Loucy (cell line): ENCODE measurements at regions not wholly inside any gene's neighbourhood (a gene's known extent, or its start where the extent isn't known, plus 50 kb on each side); places are given as distances from the start of the nearest gene placed in this dataset.

Experiments
- H2AFZ ChIP-seq: fragments of 200-600 bp; sonication (generic); 2 replicates; pipeline ENCODE4 v1.6.0; 2016; ENCODE audit warnings: antibody characterized with exemption, mild to moderate bottlenecking, low read length, moderate library complexity
- H3F3A ChIP-seq: fragments of 200-600 bp; 2 replicates; pipeline ENCODE4 v1.6.0; 2016; ENCODE audit warnings: antibody characterized with exemption, low read depth, mild to moderate bottlenecking
- H3K27me3 ChIP-seq: fragments of 200-600 bp; sonication (generic); 2 replicates; pipeline ENCODE4 v1.6.1; 2014; ENCODE audit warnings: low read length, mild to moderate bottlenecking; ENCODE audit not compliant: insufficient read depth, poor library complexity, severe bottlenecking
- H3K36me3 ChIP-seq: fragments of 200-600 bp; sonication (generic); 2 replicates; pipeline ENCODE4 v1.6.1; 2016; ENCODE audit warnings: low read length; ENCODE audit not compliant: insufficient read depth
- H3K4me1 ChIP-seq: fragments of 200-600 bp; sonication (generic); 2 replicates; pipeline ENCODE4 v1.5.1; 2014; ENCODE audit warnings: low read length, mild to moderate bottlenecking; ENCODE audit not compliant: insufficient read depth, poor library complexity, severe bottlenecking
- H3K4me2 ChIP-seq: fragments of 200-600 bp; sonication (generic); 2 replicates; pipeline ENCODE4 v1.6.0; 2014; ENCODE audit warnings: antibody characterized with exemption, low read length, low read depth, mild to moderate bottlenecking; ENCODE audit not compliant: poor library complexity, severe bottlenecking
- H3K4me3 ChIP-seq: fragments of 200-600 bp; sonication (generic); 2 replicates; pipeline ENCODE4 v1.5.1; 2014; ENCODE audit warnings: low read length, mild to moderate bottlenecking, mixed read lengths; ENCODE audit not compliant: poor library complexity, severe bottlenecking
- H3K79me2 ChIP-seq: fragments of 200-600 bp; sonication (generic); 2 replicates; pipeline ENCODE4 v1.6.1; 2014; ENCODE audit warnings: low read length; ENCODE audit not compliant: insufficient read depth
- H3K9ac ChIP-seq: fragments of 200-600 bp; sonication (generic); 2 replicates; pipeline ENCODE4 v1.6.0; 2014; ENCODE audit warnings: mild to moderate bottlenecking, low read depth, low read length, moderate library complexity; ENCODE audit not compliant: poor library complexity, severe bottlenecking
- H3K9me2 ChIP-seq: fragments of 200-600 bp; sonication (generic); replicated peaks from 2 replicates; pipeline ENCODE4 v1.6.1; 2016; ENCODE audit warnings: low read depth, low read length, mixed read lengths
- H3K9me3 ChIP-seq: fragments of 200-600 bp; sonication (generic); 2 replicates; pipeline ENCODE4 v1.6.1; 2014; ENCODE audit warnings: mild to moderate bottlenecking, antibody characterized with exemption, low read length, low read depth; ENCODE audit not compliant: insufficient read depth
- H4K20me1 ChIP-seq: fragments of 200-600 bp; sonication (generic); 2 replicates; pipeline ENCODE4 v1.6.0; 2014; ENCODE audit warnings: antibody characterized with exemption, low read length, mild to moderate bottlenecking; ENCODE audit not compliant: insufficient read depth, poor library complexity, severe bottlenecking
- CTCF ChIP-seq: fragments of 200-600 bp; sonication (generic); conservative IDR thresholded peaks from 2 replicates; pipeline ENCODE4 v1.5.1; 2014; ENCODE audit warnings: mild to moderate bottlenecking, antibody characterized with exemption, low read length
- EZH2phosphoT487 ChIP-seq: fragments of 200-600 bp; IDR thresholded peaks from 2 replicates; pipeline ENCODE4 v1.6.1; 2018; ENCODE audit warnings: antibody characterized with exemption, mild to moderate bottlenecking, moderate library complexity, borderline replicate concordance

GRCh38 chr6:169986848-169987498 is 235.6 kb downstream of the ERMARD start:
- Histone ChIP-seq H2AFZ (no peak overlapping the region), H3K9me2 (no peaks in the 10 kb centered on the region), H3K4me1 (no peaks in the 10 kb centered on the region), H3K36me3 (no peaks in the 10 kb centered on the region), H3F3A (no peaks in the 10 kb centered on the region), H4K20me1 (no peaks in the 10 kb centered on the region), H3K4me2 (no peak overlapping the region), H3K4me3 (no peak overlapping the region), H3K79me2 (no peaks in the 10 kb centered on the region), H3K9me3 (peaks cover 5% of the 10 kb centered on the region; the same call in 1 of the 2 replicates), H3K9ac (no peak overlapping the region), H3K27me3 (no peaks in the 10 kb centered on the region)
- TF ChIP-seq CTCF (no peak), EZH2phosphoT487 (no peak)

- Histone ChIP-seq H3K27me3 (no peaks in the 10 kb centered on the region), H3K79me2 (no peaks in the 10 kb centered on the region), H3K4me2 (no peak overlapping the region), H3K36me3 (no peaks in the 10 kb centered on the region), H3F3A (no peaks in the 10 kb centered on the region), H3K9ac (no peak overlapping the region), H4K20me1 (no peaks in the 10 kb centered on the region), H3K4me1 (no peaks in the 10 kb centered on the region), H2AFZ (no peak overlapping the region), H3K9me3 (peaks cover 9% of the 10 kb centered on the region; the same call in 1 of the 2 replicates), H3K4me3 (no peak overlapping the region), H3K9me2 (no peaks in the 10 kb centered on the region)
- TF ChIP-seq CTCF = no peak
- TF ChIP-seq EZH2phosphoT487 = no peak
Observed at GRCh38 chr6:169986171-169986847, 234.9 kb downstream of the ERMARD start.

GRCh38 chr6:169985121-169986015 is 233.9 kb downstream of the ERMARD start:
- TF ChIP-seq EZH2phosphoT487 = no peak
- TF ChIP-seq CTCF = no peak
- Histone ChIP-seq H3K9ac (no peak overlapping the region), H4K20me1 (no peaks in the 10 kb centered on the region), H3K27me3 (no peaks in the 10 kb centered on the region), H3K4me1 (no peaks in the 10 kb centered on the region), H3K4me3 (no peak overlapping the region), H3K79me2 (no peaks in the 10 kb centered on the region), H2AFZ (no peak overlapping the region), H3K9me3 (peaks cover 9% of the 10 kb centered on the region; the same call in 1 of the 2 replicates), H3K36me3 (no peaks in the 10 kb centered on the region), H3K4me2 (no peak overlapping the region), H3K9me2 (no peaks in the 10 kb centered on the region), H3F3A (no peaks in the 10 kb centered on the region)
